ENCODE measurements at regions not wholly inside any gene's neighbourhood (a gene's known extent, or its start where the extent isn't known, plus 50 kb on each side); places are given as distances from the start of the nearest gene placed in this dataset.

GRCh38 chr13:33999811-34000605 is 182.1 kb downstream of the RFC3 start:
- H3K27me3 ChIP-seq = no peaks in the 10 kb centered on the region
- 0 to 27% methylated on average over 5 to 6 of the region's 6 CpGs for WGBS, 2 donors (ENCODE audit: low coverage in 1 of 2)
- H3K27ac ChIP-seq = peak overlapping the region in 1 of 4 donors; percentile 38
- H3K9me3 ChIP-seq = no peaks in the 10 kb centered on the region
- H3K4me1 ChIP-seq = peaks cover 0 to 19% (median 0%) of the 10 kb centered on the region in 3 donors
- no peak overlapping the region for H3K4me3 ChIP-seq
- peak; percentile 56 for TF ChIP-seq POLR2AphosphoS5 (IDR thresholded peaks at IDR 0.05)
- TF ChIP-seq POLR2A (IDR thresholded peaks at IDR 0.05) = no peak
- ATAC-seq = peak; percentile 25
- H3K36me3 ChIP-seq = no peaks in the 10 kb centered on the region

- Histone ChIP-seq H3K9me3 (no peaks in the 10 kb centered on the region), H3K27me3 (no peaks in the 10 kb centered on the region), H3K27ac (no peak overlapping the region), H3K36me3 (no peaks in the 10 kb centered on the region), H3K4me3 (no peak overlapping the region), H3K4me1 (peaks cover 0 to 19% (median 0%) of the 10 kb centered on the region in 3 donors)
- TF ChIP-seq POLR2A (IDR thresholded peaks at IDR 0.05) (no peak), POLR2AphosphoS5 (IDR thresholded peaks at IDR 0.05) (no peak), EP300 (IDR thresholded peaks at IDR 0.05) (no peak)
- TF ChIP-seq, protein P1, sequence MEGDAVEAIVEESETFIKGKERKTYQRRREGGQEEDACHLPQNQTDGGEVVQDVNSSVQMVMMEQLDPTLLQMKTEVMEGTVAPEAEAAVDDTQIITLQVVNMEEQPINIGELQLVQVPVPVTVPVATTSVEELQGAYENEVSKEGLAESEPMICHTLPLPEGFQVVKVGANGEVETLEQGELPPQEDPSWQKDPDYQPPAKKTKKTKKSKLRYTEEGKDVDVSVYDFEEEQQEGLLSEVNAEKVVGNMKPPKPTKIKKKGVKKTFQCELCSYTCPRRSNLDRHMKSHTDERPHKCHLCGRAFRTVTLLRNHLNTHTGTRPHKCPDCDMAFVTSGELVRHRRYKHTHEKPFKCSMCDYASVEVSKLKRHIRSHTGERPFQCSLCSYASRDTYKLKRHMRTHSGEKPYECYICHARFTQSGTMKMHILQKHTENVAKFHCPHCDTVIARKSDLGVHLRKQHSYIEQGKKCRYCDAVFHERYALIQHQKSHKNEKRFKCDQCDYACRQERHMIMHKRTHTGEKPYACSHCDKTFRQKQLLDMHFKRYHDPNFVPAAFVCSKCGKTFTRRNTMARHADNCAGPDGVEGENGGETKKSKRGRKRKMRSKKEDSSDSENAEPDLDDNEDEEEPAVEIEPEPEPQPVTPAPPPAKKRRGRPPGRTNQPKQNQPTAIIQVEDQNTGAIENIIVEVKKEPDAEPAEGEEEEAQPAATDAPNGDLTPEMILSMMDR (IDR thresholded peaks at IDR 0.05) = no peak
- no peak for ATAC-seq
These were observed 183.0 kb downstream of the RFC3 start for GRCh38 chr13:34000955-34001354.

DNA sequence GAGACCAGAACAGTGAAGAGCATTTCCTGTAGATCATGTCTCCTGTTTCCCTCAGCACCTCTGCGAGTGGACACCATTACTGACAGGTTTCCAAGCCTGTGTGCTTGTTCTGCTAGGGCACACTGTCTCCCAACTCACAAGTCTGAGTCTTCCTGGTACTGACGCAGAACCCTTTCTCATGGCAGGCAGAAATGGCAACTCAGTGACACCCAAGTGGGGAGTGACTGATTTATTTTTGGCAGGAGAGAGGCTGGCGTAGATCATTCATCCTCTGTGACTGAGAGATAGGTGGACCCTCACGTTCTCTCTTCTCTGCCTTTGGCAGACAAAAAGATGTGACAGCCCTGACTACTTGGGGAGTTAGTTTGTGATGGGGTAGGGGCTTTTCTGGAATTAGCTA is 183.4 kb downstream of the RFC3 start:
- no peaks in the 10 kb centered on the region for H3K9me3 ChIP-seq
- H3K27ac ChIP-seq = no peak overlapping the region
- H3K36me3 ChIP-seq = no peaks in the 10 kb centered on the region
- H3K4me1 ChIP-seq = peaks cover 0 to 19% (median 0%) of the 10 kb centered on the region in 3 donors
- no peak overlapping the region for H3K4me3 ChIP-seq
- TF ChIP-seq, protein P1 (IDR thresholded peaks at IDR 0.05) = no peak
- TF ChIP-seq EP300 (IDR thresholded peaks at IDR 0.05) = no peak
- no peaks in the 10 kb centered on the region for H3K27me3 ChIP-seq
- no peak for ATAC-seq
- 94 to 100% methylated on average over 3 of the region's 4 CpGs for WGBS, 2 donors (ENCODE audit: low coverage in 1 of 2)

GRCh38 chr13:34002141-34002540 is 184.2 kb downstream of the RFC3 start:
- TF ChIP-seq POLR2A (IDR thresholded peaks at IDR 0.05) (no peak), EP300 (IDR thresholded peaks at IDR 0.05) (no peak), POLR2AphosphoS5 (IDR thresholded peaks at IDR 0.05) (no peak)
- TF ChIP-seq, protein P1 (IDR thresholded peaks at IDR 0.05) = no peak
- no peak overlapping the region for H3K4me3 ChIP-seq
- H3K36me3 ChIP-seq = no peaks in the 10 kb centered on the region
- H3K4me1 ChIP-seq = peaks cover 0 to 19% (median 0%) of the 10 kb centered on the region in 3 donors
- no peaks in the 10 kb centered on the region for H3K27me3 ChIP-seq
- no peak overlapping the region for H3K27ac ChIP-seq
- ATAC-seq = no peak
- WGBS, 2 donors (ENCODE audit: low coverage in 1 of 2) = 83 to 86% methylated on average over 1 of the region's 1 CpG
- H3K9me3 ChIP-seq = no peaks in the 10 kb centered on the region

DNA sequence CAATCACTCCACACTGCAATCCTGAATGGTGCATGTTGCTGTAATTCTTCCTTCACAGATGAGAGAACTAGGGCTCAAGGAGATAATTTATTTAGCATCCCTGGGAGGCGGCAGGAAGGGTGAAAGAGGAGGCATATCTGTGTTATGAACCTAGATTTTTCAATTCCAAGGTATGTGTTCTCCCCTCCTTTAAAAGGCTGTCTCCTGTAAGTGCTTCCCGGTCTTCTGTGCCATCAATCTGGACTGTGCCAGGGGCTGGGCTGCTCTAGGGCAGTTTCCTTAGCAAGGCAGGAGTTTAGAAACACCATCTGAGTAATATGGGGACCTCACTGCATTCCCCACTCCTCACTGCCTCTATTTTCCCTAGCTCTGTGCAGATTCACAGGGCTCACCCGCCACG is 185.0 kb downstream of the RFC3 start:
- no peak overlapping the region for H3K4me3 ChIP-seq
- no peaks in the 10 kb centered on the region for H3K27me3 ChIP-seq
- no peak for TF ChIP-seq POLR2A (IDR thresholded peaks at IDR 0.05)
- H3K9me3 ChIP-seq = no peaks in the 10 kb centered on the region
- ATAC-seq = no peak
- no peaks in the 10 kb centered on the region for H3K36me3 ChIP-seq
- 86 to 88% methylated on average over 1 of the region's 4 CpGs for WGBS, 2 donors (ENCODE audit: low coverage in 1 of 2)
- no peak overlapping the region for H3K27ac ChIP-seq
- peaks cover 0 to 19% (median 0%) of the 10 kb centered on the region in 3 donors for H3K4me1 ChIP-seq

GRCh38 chr13:34003656-34004055 is 185.7 kb downstream of the RFC3 start:
- WGBS, 2 donors (ENCODE audit: low coverage in 1 of 2) = 35 to 75% methylated on average over 4 of the region's 4 CpGs
- Histone ChIP-seq H3K4me3 (no peak overlapping the region), H3K4me1 (peaks cover 0 to 19% (median 0%) of the 10 kb centered on the region in 3 donors), H3K27me3 (no peaks in the 10 kb centered on the region), H3K36me3 (no peaks in the 10 kb centered on the region), H3K9me3 (no peaks in the 10 kb centered on the region), H3K27ac (no peak overlapping the region)
- ATAC-seq = no peak
- TF ChIP-seq POLR2AphosphoS5 (IDR thresholded peaks at IDR 0.05) (no peak), EP300 (IDR thresholded peaks at IDR 0.05) (no peak), POLR2A (IDR thresholded peaks at IDR 0.05) (no peak)
- TF ChIP-seq, protein P1 (IDR thresholded peaks at IDR 0.05) = no peak

Data from gastroesophageal sphincter (tissue), 4 donors.